ENCODE measurements at regions not wholly inside any gene's neighbourhood (a gene's known extent, or its start where the extent isn't known, plus 50 kb on each side); places are given as distances from the start of the nearest gene placed in this dataset.

GRCh38 chr2:116696223-116696622, 1118.3 kb upstream of the DDX18 start:
- intact Hi-C loops (cut with micrococcal nuclease), result loop anchor here (5.0 to 10.0 kb wide), 2 partner anchors 256 to 1531 kb away; no protein-coding TSS in a partner anchor
- Mint-ChIP-seq H3K4me1 (ENCODE audit: insufficient read depth, unreplicated experiment) (peaks cover 8% of the 10 kb centered on the region), H3K36me3 (ENCODE audit: insufficient read depth, unreplicated experiment) (no peaks in the 10 kb centered on the region), H3K27me3 (ENCODE audit: insufficient read depth, unreplicated experiment) (no peaks in the 10 kb centered on the region), H3K4me3 (ENCODE audit: unreplicated experiment) (no peak overlapping the region), H3K27ac (ENCODE audit: low read depth, unreplicated experiment) (no peak overlapping the region), H3K9me3 (ENCODE audit: unreplicated experiment) (no peaks in the 10 kb centered on the region)
- CTCF ChIA-PET, result interaction anchor here (0.7 to 1.3 kb wide), 5 partner anchors 26 to 1078 kb away, joined by 3 to 4 read pairs (median 3); no protein-coding TSS in a partner anchor
- peak; percentile 23 for TF ChIP-seq CTCF (IDR thresholded peaks at IDR 0.05; ENCODE audit: unreplicated experiment)
- peak; percentile 33 for DNase-seq (ENCODE audit: unreplicated experiment)
- POLR2A ChIA-PET, result no interaction called here
- BruUV-seq (replicated peaks), result no TSS peak

GRCh38 chr2:116696903-116697302, 1117.6 kb upstream of the DDX18 start:
- intact Hi-C loops (cut with micrococcal nuclease), result loop anchor here (5.0 to 10.0 kb wide), 2 partner anchors 255 to 1532 kb away; no protein-coding TSS in a partner anchor
- Mint-ChIP-seq H3K27ac (ENCODE audit: low read depth, unreplicated experiment) (no peak overlapping the region), H3K9me3 (ENCODE audit: unreplicated experiment) (no peaks in the 10 kb centered on the region), H3K27me3 (ENCODE audit: insufficient read depth, unreplicated experiment) (no peaks in the 10 kb centered on the region), H3K4me3 (ENCODE audit: unreplicated experiment) (no peak overlapping the region), H3K36me3 (ENCODE audit: insufficient read depth, unreplicated experiment) (no peaks in the 10 kb centered on the region), H3K4me1 (ENCODE audit: insufficient read depth, unreplicated experiment) (peaks cover 8% of the 10 kb centered on the region)
- ChIA-PET POLR2A (no interaction called here), CTCF (interaction anchor here (0.7 to 1.3 kb wide), 4 partner anchors 13 to 1077 kb away, joined by 3 to 4 read pairs (median 4); no protein-coding TSS in a partner anchor)
- BruUV-seq (replicated peaks), result no TSS peak
- TF ChIP-seq CTCF (IDR thresholded peaks at IDR 0.05; ENCODE audit: unreplicated experiment), result no peak
- no peak for DNase-seq (ENCODE audit: unreplicated experiment)

- intact Hi-C loops (cut with micrococcal nuclease), result no loop called here
- peak; percentile 9 for DNase-seq (ENCODE audit: unreplicated experiment)
- Mint-ChIP-seq H3K36me3 (ENCODE audit: insufficient read depth, unreplicated experiment) (no peaks in the 10 kb centered on the region), H3K9me3 (ENCODE audit: unreplicated experiment) (peaks cover 8% of the 10 kb centered on the region), H3K4me3 (ENCODE audit: unreplicated experiment) (no peak overlapping the region), H3K27ac (ENCODE audit: low read depth, unreplicated experiment) (no peak overlapping the region), H3K27me3 (ENCODE audit: insufficient read depth, unreplicated experiment) (no peaks in the 10 kb centered on the region), H3K4me1 (ENCODE audit: insufficient read depth, unreplicated experiment) (no peaks in the 10 kb centered on the region)
- BruUV-seq (replicated peaks), result no TSS peak
- CTCF ChIA-PET, result no interaction called here
- POLR2A ChIA-PET, result no interaction called here
- TF ChIP-seq CTCF (IDR thresholded peaks at IDR 0.05; ENCODE audit: unreplicated experiment), result no peak
Observed at GRCh38 chr2:116706396-116706795, 1108.1 kb upstream of the DDX18 start.

- TF ChIP-seq CTCF (IDR thresholded peaks at IDR 0.05; ENCODE audit: unreplicated experiment), result no peak
- POLR2A ChIA-PET, result interaction anchor here (0.7 kb wide), 1 partner anchor 1431 kb away, joined by 4 read pairs; no protein-coding TSS in a partner anchor
- Mint-ChIP-seq H3K9me3 (ENCODE audit: unreplicated experiment) (no peaks in the 10 kb centered on the region), H3K4me1 (ENCODE audit: insufficient read depth, unreplicated experiment) (peaks cover 28% of the 10 kb centered on the region), H3K4me3 (ENCODE audit: unreplicated experiment) (no peak overlapping the region), H3K27ac (ENCODE audit: low read depth, unreplicated experiment) (no peak overlapping the region), H3K27me3 (ENCODE audit: insufficient read depth, unreplicated experiment) (no peaks in the 10 kb centered on the region), H3K36me3 (ENCODE audit: insufficient read depth, unreplicated experiment) (no peaks in the 10 kb centered on the region)
- intact Hi-C loops (cut with micrococcal nuclease), result no loop called here
- CTCF ChIA-PET, result no interaction called here
- DNase-seq (ENCODE audit: unreplicated experiment), result peak; percentile 48
- no TSS peak for BruUV-seq (replicated peaks)
Observed at GRCh38 chr2:116716038-116716437, 1098.5 kb upstream of the DDX18 start.
